SHP77 (cell line): ENCODE measurements at regions not wholly inside any gene's neighbourhood (a gene's known extent, or its start where the extent isn't known, plus 50 kb on each side); places are given as distances from the start of the nearest gene placed in this dataset.
A peak's percentile ranks its signal among the peaks of the same experiment; 100 is the strongest.

ENCODE experiments used
- DNase-seq, 2 experiments: peaks; one replicate each; lab custom pipeline; 2025; lab: John Stamatoyannopoulos, UW

GRCh38 chr22:49178246-49179005 lies 649.2 kb downstream of the BRD1 start:
- DNase-seq = no peak

GRCh38 chr22:49177666-49178065 lies 650.0 kb downstream of the BRD1 start:
- DNase-seq = no peak

- DNase-seq = no peak
These were observed 650.7 kb downstream of the BRD1 start for GRCh38 chr22:49176956-49177355.

DNA sequence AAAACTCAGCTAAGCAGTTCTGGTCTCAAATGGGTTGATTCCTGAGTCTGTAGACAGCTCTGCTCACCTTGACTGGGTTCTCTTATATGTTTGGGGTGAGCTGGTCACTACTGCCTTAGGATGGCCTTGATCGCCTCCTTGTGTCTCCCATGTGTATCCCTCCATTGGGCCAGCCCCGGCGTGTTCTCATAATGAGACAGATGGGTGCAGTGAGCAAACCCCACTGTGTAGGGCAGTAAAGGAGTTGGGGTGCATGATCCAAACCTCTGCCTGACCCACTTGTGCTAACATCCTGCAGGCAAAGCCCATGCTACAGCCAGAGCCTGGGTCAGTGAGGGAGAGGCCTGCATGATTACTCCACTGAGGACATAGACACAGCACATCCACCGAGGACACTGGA lies 657.6 kb downstream of the BRD1 start:
- DNase-seq = peak in 1 of 2 experiments; percentile 41

DNA sequence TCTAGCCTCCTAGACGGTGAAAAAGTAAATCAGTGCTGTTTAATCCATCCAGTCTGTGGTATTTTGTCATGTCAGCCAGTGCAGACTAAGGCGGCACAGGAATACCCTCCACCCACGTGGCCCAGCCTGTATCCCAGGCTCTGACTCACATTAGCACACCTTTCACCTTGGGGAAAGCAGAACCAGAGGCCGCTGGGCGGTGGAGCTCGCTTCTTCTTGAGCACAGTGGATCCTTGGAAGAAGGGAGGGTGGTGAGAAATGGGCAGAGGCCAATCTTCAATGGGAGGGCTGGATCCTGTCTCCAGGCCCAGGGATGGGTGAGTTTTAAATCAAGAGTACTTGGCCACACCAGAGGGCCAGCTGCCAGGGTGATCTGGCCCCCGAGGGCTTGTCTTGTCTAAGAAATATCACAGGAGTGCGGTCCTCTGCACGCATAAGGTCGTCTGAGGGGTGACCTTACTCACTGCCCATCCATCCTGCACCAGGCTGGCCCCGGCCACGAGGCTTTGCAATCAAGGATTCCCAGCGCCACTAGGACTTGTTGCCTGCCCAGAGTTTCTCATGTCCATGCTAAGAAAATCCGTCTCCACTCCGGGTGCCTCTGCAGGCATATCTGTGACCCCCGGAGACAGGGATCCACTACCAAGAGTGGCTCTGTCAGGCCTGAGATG lies 658.5 kb downstream of the BRD1 start:
- DNase-seq = no peak

GRCh38 chr22:49168219-49168813 lies 659.4 kb downstream of the BRD1 start:
- no peak for DNase-seq

GRCh38 chr22:49166746-49167145 lies 660.9 kb downstream of the BRD1 start:
- DNase-seq = no peak

GRCh38 chr22:49166211-49166610 lies 661.5 kb downstream of the BRD1 start:
- no peak for DNase-seq

GRCh38 chr22:49164773-49165320 lies 662.8 kb downstream of the BRD1 start:
- DNase-seq = no peak

- DNase-seq = no peak
These were observed 663.5 kb downstream of the BRD1 start for GRCh38 chr22:49163960-49164690.

- no peak for DNase-seq
These were observed 664.3 kb downstream of the BRD1 start for GRCh38 chr22:49163258-49163959.

DNA sequence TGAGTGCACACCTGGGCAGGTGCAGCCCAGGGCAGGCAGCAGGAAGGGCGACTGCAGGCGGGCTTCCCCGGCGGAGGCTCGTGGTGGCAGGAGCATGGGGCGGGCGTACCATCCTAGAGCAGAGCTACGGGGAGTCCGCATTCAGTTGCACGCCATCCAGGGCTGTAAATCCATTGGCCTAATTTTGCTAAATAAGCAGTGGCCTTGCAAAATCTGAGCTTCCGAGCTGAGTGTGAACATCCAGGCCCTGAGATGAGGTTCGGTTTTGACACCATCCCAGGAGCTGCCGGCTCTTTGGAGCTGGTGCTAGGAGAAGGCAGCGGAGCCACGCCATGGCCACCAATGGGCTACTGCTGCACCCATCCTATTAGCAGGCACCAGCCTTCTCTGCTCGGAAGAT lies 664.8 kb downstream of the BRD1 start:
- DNase-seq = no peak

GRCh38 chr22:49161002-49161850 lies 666.4 kb downstream of the BRD1 start:
- no peak for DNase-seq

- no peak for DNase-seq
These were observed 667.2 kb downstream of the BRD1 start for GRCh38 chr22:49160261-49161001.

- no peak for DNase-seq
These were observed 668.0 kb downstream of the BRD1 start for GRCh38 chr22:49159711-49160110.

DNA sequence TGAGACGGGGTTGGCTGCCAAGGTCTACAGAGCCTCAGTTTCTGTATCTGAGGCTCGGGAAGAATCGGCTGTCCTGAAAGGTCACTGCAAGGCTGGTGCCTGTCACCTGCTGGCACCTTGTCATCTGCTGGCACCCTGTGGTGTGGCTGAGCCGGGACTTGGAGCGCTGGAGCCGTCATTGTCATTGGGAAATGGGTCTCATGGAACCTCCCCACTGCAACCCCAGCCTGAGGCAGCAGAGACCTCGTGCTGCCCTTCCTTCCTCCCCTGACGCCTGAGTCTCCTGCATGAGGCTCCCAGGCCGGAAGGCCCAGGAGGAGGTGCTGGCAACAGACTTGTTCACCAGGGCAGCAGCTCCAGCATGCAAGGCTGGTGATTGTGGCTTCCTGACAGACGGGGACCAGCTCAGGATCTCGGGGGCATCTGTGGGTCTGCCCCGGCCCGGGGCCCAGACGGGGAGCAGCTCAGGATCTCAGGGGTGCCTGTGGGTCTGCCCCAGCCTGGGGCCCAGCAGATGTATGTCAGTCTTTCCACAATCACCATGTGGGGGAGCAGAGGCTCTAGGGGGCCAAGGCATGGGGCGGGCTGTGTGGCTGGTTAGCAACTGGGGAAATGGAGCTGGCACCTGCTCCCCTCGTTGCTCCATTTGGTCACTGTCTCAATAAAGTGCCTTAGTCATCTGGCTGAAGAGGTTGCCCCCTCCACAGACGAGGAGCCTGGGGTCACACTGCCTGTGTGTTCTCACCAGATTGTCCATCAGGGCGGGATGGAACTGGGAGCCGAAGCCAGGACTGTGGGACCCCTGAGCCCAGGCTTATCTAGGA lies 668.7 kb downstream of the BRD1 start:
- no peak for DNase-seq

- peak in 1 of 2 experiments; percentile 36 for DNase-seq
These were observed 669.9 kb downstream of the BRD1 start for GRCh38 chr22:49157529-49158339.

- DNase-seq = peak; percentile 96 to 97
These were observed 670.9 kb downstream of the BRD1 start for GRCh38 chr22:49156662-49157285.
